A673 (cell line): ENCODE measurements at regions not wholly inside any gene's neighbourhood (a gene's known extent, or its start where the extent isn't known, plus 50 kb on each side); places are given as distances from the start of the nearest gene placed in this dataset.

Source experiments
- BruUV-seq: library from RNA; stranded (reverse); fragments of 400-500 nt; replicated peaks from 2 replicates; lab custom pipeline; 2021; lab: Mats Ljungman, UMichigan
- CTCF ChIA-PET: fragments of 300-600 bp; sonication (Branson Sonifier 250); formaldehyde crosslinking; loops from one replicate; lab custom pipeline; 2022; ENCODE audit warnings: antibody characterized with exemption; lab: Charles Lee
- POLR2A ChIA-PET: fragments of 300-600 bp; sonication (Branson Sonifier 250); formaldehyde crosslinking; loops from one replicate; lab custom pipeline; 2022; ENCODE audit warnings: antibody characterized with exemption; ENCODE audit not compliant: low non-redundant PET; lab: Charles Lee
- DNase-seq: peaks from one replicate; pipeline ENCODE4 v3.0.0-alpha.2; 2015; ENCODE audit warnings: low spot score
- H3K27ac ChIP-seq: fragments of 200-600 bp; sonication (generic); 2 replicates; pipeline ENCODE4 v1.5.1; 2016; ENCODE audit warnings: mixed run types, low read depth, mild to moderate bottlenecking, mixed read lengths, antibody characterized with exemption, low read length; ENCODE audit not compliant: poor library complexity, severe bottlenecking
- H3K27me3 ChIP-seq: fragments of 200-600 bp; sonication (generic); replicated peaks from 2 replicates; pipeline ENCODE4 v1.6.1; 2017; ENCODE audit warnings: mixed run types, low read depth, mild to moderate bottlenecking, mixed read lengths, antibody characterized with exemption, low read length; ENCODE audit not compliant: insufficient read depth, poor library complexity
- H3K36me3 ChIP-seq: fragments of 200-600 bp; sonication (generic); 2 replicates; pipeline ENCODE4 v1.6.1; 2016; ENCODE audit warnings: mixed run types, mild to moderate bottlenecking, mixed read lengths, antibody characterized with exemption, low read length; ENCODE audit not compliant: insufficient read depth, poor library complexity, severe bottlenecking
- H3K4me1 ChIP-seq: fragments of 200-600 bp; sonication (generic); 2 replicates; pipeline ENCODE4 v1.6.1; 2017; ENCODE audit warnings: mixed run types, mild to moderate bottlenecking, mixed read lengths, antibody characterized with exemption, low read length; ENCODE audit not compliant: insufficient read depth, poor library complexity, severe bottlenecking
- H3K4me3 ChIP-seq: fragments of 200-600 bp; sonication (generic); 2 replicates; pipeline ENCODE4 v1.5.1; 2016; ENCODE audit warnings: low read depth, mixed run types, mild to moderate bottlenecking, mixed read lengths, low read length; ENCODE audit not compliant: poor library complexity, severe bottlenecking
- H3K9me3 ChIP-seq: fragments of 200-600 bp; sonication (generic); 2 replicates; pipeline ENCODE4 v1.6.1; 2016; ENCODE audit warnings: mixed run types, low read depth, mild to moderate bottlenecking, mixed read lengths, antibody characterized with exemption, low read length; ENCODE audit not compliant: poor library complexity, severe bottlenecking
- EZH2 ChIP-seq: fragments of 200-600 bp; sonication (generic); IDR thresholded peaks from 2 replicates; pipeline ENCODE4 v1.6.1; 2017; ENCODE audit warnings: borderline replicate concordance, low read depth, mild to moderate bottlenecking, mixed read lengths, antibody characterized with exemption, low read length; ENCODE audit not compliant: poor library complexity, severe bottlenecking
- intact Hi-C: fragments of 100-400 bp; cut with micrococcal nuclease; formaldehyde crosslinking; loops from one replicate; pipeline ENCODE4 v1.10.0; 2022; ENCODE audit not compliant: unreplicated experiment
- TF ChIP-seq, protein P1 (sequence below): fragments of 300-800, 200-600 bp; sonication (generic); conservative IDR thresholded peaks from 2 replicates; pipeline ENCODE4 v1.5.1; 2017; ENCODE audit warnings: low read depth, mild to moderate bottlenecking, antibody characterized with exemption, low read length, moderate library complexity, mixed read lengths

DNA sequence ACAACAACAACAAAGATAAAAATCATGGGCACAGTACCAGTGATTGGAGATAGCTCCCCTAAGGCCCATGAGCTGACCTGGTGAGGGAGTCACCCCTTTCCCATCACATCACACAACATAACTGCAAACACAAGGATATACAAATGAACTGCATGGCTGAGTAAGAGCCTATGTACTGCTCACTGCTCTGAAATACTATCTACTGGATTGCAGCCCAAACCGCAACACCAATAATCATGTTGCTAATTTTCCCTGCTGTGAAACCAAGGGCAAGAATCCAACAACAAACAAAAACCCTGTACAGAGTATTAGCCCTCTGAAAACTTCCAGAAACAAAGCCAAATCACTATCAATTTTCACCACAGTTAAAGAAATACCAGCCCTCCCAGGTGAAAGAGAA lies 1893.2 kb downstream of the PCDH9 start:
- Histone ChIP-seq H3K27me3 (no peaks in the 10 kb centered on the region), H3K4me1 (peaks cover 6% of the 10 kb centered on the region), H3K9me3 (no peaks in the 10 kb centered on the region), H3K27ac (no peak overlapping the region), H3K4me3 (no peak overlapping the region), H3K36me3 (no peaks in the 10 kb centered on the region)
- BruUV-seq, result no TSS peak
- TF ChIP-seq, protein P1, sequence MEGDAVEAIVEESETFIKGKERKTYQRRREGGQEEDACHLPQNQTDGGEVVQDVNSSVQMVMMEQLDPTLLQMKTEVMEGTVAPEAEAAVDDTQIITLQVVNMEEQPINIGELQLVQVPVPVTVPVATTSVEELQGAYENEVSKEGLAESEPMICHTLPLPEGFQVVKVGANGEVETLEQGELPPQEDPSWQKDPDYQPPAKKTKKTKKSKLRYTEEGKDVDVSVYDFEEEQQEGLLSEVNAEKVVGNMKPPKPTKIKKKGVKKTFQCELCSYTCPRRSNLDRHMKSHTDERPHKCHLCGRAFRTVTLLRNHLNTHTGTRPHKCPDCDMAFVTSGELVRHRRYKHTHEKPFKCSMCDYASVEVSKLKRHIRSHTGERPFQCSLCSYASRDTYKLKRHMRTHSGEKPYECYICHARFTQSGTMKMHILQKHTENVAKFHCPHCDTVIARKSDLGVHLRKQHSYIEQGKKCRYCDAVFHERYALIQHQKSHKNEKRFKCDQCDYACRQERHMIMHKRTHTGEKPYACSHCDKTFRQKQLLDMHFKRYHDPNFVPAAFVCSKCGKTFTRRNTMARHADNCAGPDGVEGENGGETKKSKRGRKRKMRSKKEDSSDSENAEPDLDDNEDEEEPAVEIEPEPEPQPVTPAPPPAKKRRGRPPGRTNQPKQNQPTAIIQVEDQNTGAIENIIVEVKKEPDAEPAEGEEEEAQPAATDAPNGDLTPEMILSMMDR, result no peak
- no peak for TF ChIP-seq EZH2
- intact Hi-C loops, result no loop called here
- peak; percentile 14 for DNase-seq
- POLR2A ChIA-PET, result no interaction called here
- CTCF ChIA-PET, result no interaction called here

DNA sequence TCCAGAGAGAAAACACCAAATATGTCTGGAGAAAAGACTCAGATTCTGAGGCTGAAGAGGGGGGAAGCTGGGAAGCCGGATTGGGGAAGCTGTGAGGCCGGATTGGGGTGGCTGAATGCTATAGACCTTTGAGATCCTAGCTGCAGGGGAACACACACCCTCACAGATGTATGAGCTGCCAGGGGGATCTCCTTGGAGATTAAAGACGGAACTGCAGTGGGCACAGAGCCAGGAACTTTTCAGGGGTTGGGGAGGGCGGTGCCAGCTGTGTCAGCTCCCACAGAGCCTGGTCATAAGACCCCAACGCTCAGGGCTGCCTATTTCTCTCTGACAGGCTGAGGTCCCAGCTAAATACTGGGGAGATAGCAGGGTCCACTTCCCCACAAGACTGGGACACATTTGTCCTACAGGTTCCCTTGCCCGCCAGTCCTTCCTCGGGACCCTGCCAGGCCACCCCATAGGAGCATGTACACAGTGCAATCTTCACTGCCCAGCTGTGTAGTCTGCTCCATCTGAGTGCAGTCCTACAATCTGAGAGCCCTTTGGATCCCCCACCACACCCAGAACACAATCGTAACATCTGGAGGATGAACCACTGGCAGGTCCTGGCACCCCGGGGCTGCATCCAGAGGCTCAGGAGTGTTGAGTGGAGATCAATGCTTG lies 1893.9 kb downstream of the PCDH9 start:
- Histone ChIP-seq H3K36me3 (no peaks in the 10 kb centered on the region), H3K27me3 (no peaks in the 10 kb centered on the region), H3K27ac (no peak overlapping the region), H3K4me3 (no peak overlapping the region), H3K9me3 (no peaks in the 10 kb centered on the region), H3K4me1 (peaks cover 6% of the 10 kb centered on the region)
- intact Hi-C loops, result no loop called here
- CTCF ChIA-PET, result no interaction called here
- POLR2A ChIA-PET, result no interaction called here
- no TSS peak for BruUV-seq
- no peak for TF ChIP-seq EZH2
- TF ChIP-seq, protein P1, result no peak
- peak; percentile 9 for DNase-seq

DNA sequence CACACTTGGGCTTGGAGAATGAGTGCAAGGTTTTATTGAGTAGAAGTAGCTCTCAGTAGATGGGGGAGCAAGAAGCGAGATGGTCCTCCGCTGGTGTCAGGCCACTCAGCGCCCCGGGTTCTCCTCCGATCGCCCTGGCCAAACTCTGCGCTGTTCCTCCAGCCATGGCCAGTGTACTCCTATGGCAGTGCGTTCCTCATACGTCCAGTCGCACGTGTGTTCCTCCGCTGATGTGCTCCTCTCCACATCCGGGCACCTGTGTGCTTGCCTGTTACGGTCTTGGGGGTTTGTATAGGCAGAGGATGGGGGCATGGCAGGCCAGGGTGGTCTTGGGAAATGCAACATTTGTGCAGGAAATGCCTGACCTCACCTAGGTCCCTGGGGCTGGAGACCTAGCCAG lies 1899.4 kb downstream of the PCDH9 start:
- Histone ChIP-seq H3K4me3 (no peak overlapping the region), H3K4me1 (no peaks in the 10 kb centered on the region), H3K27me3 (no peaks in the 10 kb centered on the region), H3K27ac (no peak overlapping the region), H3K36me3 (no peaks in the 10 kb centered on the region), H3K9me3 (no peaks in the 10 kb centered on the region)
- ChIA-PET POLR2A (no interaction called here), CTCF (no interaction called here)
- intact Hi-C loops, result no loop called here
- no peak for TF ChIP-seq EZH2
- TF ChIP-seq, protein P1, result no peak
- no TSS peak for BruUV-seq
- no peak for DNase-seq
